Memory B cell (primary cell): ENCODE measurements at regions not wholly inside any gene's neighbourhood (a gene's known extent, or its start where the extent isn't known, plus 50 kb on each side); places are given as distances from the start of the nearest gene placed in this dataset.
"Not testable (repeated sequence)": the region's sequence is repeated elsewhere in the genome, so short reads cannot be mapped to it uniquely, and the experiment has no call there.

Source experiments
- ATAC-seq: fragments of 150-1000 bp; cut with Tn5 transposase; 2 replicates; pipeline ENCODE4 v1.10.0; 2021; ENCODE audit warnings: low read depth, mild to moderate bottlenecking, moderate library complexity
- DNase-seq, 2 donors: peaks; one replicate each; pipeline ENCODE4 v3.0.0; 2022; ENCODE audit warnings: low spot score in 2 of 2
- H3K27ac Mint-ChIP-seq: one replicate; pipeline ENCODE4 v1.8.0; 2022; ENCODE audit warnings: mild to moderate bottlenecking, moderate library complexity, mixed read lengths
- H3K27me3 Mint-ChIP-seq: one replicate; pipeline ENCODE4 v1.8.0; 2022; ENCODE audit warnings: mixed read lengths
- H3K36me3 Mint-ChIP-seq: one replicate; pipeline ENCODE4 v1.8.0; 2022; ENCODE audit warnings: mild to moderate bottlenecking, mixed read lengths
- H3K4me1 Mint-ChIP-seq: one replicate; pipeline ENCODE4 v1.8.0; 2022; ENCODE audit warnings: mixed read lengths
- H3K4me3 Mint-ChIP-seq: one replicate; pipeline ENCODE4 v1.8.0; 2022; ENCODE audit warnings: mild to moderate bottlenecking, moderate library complexity, mixed read lengths
- H3K9me3 Mint-ChIP-seq: one replicate; pipeline ENCODE4 v1.8.0; 2022; ENCODE audit warnings: mixed read lengths

- peaks cover 20% of the 10 kb centered on the region for H3K4me1 Mint-ChIP-seq
- H3K36me3 Mint-ChIP-seq = peaks cover 78% of the 10 kb centered on the region
- peaks cover 37% of the 10 kb centered on the region for H3K9me3 Mint-ChIP-seq
- ATAC-seq (no peak), DNase-seq (no peak)
- no peaks in the 10 kb centered on the region for H3K27me3 Mint-ChIP-seq
- H3K4me3 Mint-ChIP-seq = no peak overlapping the region
- no peak overlapping the region for H3K27ac Mint-ChIP-seq
Measured at GRCh38 chr6:144688713-144689112, 403.6 kb downstream of the UTRN start.

DNA sequence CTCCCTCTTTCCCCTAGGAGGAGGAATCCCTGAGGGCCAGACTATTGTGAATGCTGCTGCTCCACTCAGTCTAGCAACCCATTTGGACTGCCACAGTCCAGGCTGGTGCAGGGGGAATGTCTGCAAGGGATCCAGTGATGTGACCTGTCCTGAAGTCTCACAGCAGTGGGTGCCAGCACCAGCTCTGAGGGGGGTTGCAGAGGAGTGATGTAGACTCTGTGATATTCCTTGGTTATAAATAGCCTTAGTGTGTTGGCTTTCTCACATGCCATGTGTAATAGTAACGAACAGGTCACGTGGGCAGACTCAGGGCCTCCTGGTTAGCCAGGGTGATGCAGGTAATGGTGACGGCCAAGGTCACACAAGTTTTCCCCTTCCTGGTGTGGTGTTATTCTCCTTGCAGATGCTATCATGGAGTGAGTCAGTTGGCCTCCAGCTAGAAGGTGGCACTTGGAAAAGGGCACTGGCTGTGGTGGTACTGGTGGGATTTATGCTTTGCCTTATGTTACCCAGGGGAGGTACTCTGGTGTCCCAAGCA, 404.4 kb downstream of the UTRN start:
- no peak overlapping the region for H3K4me3 Mint-ChIP-seq
- H3K4me1 Mint-ChIP-seq = peaks cover 23% of the 10 kb centered on the region
- H3K9me3 Mint-ChIP-seq = peaks cover 34% of the 10 kb centered on the region
- DNase-seq = no peak
- peaks cover 74% of the 10 kb centered on the region for H3K36me3 Mint-ChIP-seq
- H3K27me3 Mint-ChIP-seq = no peaks in the 10 kb centered on the region
- H3K27ac Mint-ChIP-seq = no peak overlapping the region
- ATAC-seq = no peak

DNA sequence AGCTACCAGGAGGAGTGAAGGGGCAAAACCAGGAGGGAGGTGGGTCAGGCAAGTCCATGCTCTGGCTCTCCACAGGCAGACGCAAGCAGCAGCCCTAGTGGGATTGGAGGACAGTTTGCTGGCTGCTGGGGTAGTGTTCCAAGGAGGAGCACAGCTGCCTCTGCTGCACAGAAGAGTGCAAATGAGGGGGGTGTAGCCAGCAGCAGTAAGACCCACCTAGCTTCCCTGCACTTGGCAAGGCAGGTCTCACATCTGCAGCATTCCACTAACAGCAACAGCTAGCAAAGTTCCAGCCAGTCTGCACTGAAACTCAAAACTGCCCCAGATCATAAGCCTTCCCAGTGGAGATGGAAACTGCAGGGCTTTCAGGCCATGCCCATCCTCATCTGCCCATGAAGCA, 405.0 kb downstream of the UTRN start:
- Mint-ChIP-seq H3K4me3 (no peak overlapping the region), H3K27ac (no peak overlapping the region), H3K4me1 (peaks cover 20% of the 10 kb centered on the region)

GRCh38 chr6:144690666-144691065, 405.5 kb downstream of the UTRN start:
- Mint-ChIP-seq H3K27ac (no peak overlapping the region), H3K27me3 (no peaks in the 10 kb centered on the region), H3K9me3 (peaks cover 27% of the 10 kb centered on the region), H3K4me1 (peaks cover 16% of the 10 kb centered on the region), H3K4me3 (no peak overlapping the region), H3K36me3 (peaks cover 66% of the 10 kb centered on the region)
- ATAC-seq = no peak
- no peak for DNase-seq

More for the DNA sequence above, 405.0 kb downstream of the UTRN start:
- ATAC-seq = no peak
- no peaks in the 10 kb centered on the region for H3K27me3 Mint-ChIP-seq
- H3K36me3 Mint-ChIP-seq = peaks cover 71% of the 10 kb centered on the region
- peaks cover 32% of the 10 kb centered on the region for H3K9me3 Mint-ChIP-seq
- no peak for DNase-seq

GRCh38 chr6:144692050-144692449, 406.9 kb downstream of the UTRN start:
- not testable (repeated sequence) for ATAC-seq, H3K27me3 Mint-ChIP-seq, H3K27ac Mint-ChIP-seq, H3K4me3 Mint-ChIP-seq, DNase-seq
- H3K4me1 Mint-ChIP-seq = peaks cover 16% of the 10 kb centered on the region
- H3K9me3 Mint-ChIP-seq = peaks cover 15% of the 10 kb centered on the region
- peaks cover 53% of the 10 kb centered on the region for H3K36me3 Mint-ChIP-seq

- Mint-ChIP-seq H3K4me1 (peaks cover 16% of the 10 kb centered on the region), H3K27me3 (no peaks in the 10 kb centered on the region), H3K27ac (no peak overlapping the region), H3K4me3 (no peak overlapping the region), H3K36me3 (peaks cover 24% of the 10 kb centered on the region), H3K9me3 (peaks cover 10% of the 10 kb centered on the region)
- DNase-seq (no peak), ATAC-seq (no peak)
Measured at GRCh38 chr6:144695858-144696533, 410.9 kb downstream of the UTRN start.

GRCh38 chr6:144696610-144697368, 411.7 kb downstream of the UTRN start:
- DNase-seq (no peak), ATAC-seq (no peak)
- no peak overlapping the region for H3K27ac Mint-ChIP-seq
- H3K36me3 Mint-ChIP-seq = peaks cover 24% of the 10 kb centered on the region
- no peak overlapping the region for H3K4me3 Mint-ChIP-seq
- no peaks in the 10 kb centered on the region for H3K27me3 Mint-ChIP-seq
- peaks cover 12% of the 10 kb centered on the region for H3K4me1 Mint-ChIP-seq
- peaks cover 7% of the 10 kb centered on the region for H3K9me3 Mint-ChIP-seq

- Mint-ChIP-seq H3K4me1 (peaks cover 12% of the 10 kb centered on the region), H3K36me3 (peaks cover 18% of the 10 kb centered on the region), H3K9me3 (peaks cover 4% of the 10 kb centered on the region), H3K4me3 (no peak overlapping the region), H3K27me3 (no peaks in the 10 kb centered on the region), H3K27ac (no peak overlapping the region)
- no peak for DNase-seq
- ATAC-seq = no peak
Measured at GRCh38 chr6:144697369-144697760, 412.2 kb downstream of the UTRN start.

DNA sequence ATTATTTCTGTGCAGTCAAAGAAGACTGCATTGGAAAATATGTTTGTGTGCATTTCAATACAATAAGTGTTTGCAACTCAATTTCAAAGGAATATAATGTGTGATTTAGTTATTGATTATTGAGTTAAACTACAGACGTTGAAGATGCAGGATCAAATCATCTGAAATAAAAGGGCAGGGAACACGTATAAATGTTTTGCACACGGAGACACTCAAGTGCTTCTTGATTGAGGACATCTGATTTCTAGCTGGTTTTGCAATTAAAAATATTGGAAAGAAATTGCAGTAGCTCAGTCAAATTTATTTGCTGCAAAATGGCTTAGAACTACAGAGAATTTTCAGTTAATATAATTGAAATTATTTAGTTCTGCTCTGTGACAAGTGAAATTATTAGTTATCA, 412.7 kb downstream of the UTRN start:
- H3K4me1 Mint-ChIP-seq = peaks cover 9% of the 10 kb centered on the region
- no peak overlapping the region for H3K4me3 Mint-ChIP-seq
- ATAC-seq = no peak
- no peaks in the 10 kb centered on the region for H3K27me3 Mint-ChIP-seq
- DNase-seq = no peak
- no peak overlapping the region for H3K27ac Mint-ChIP-seq
- peaks cover 14% of the 10 kb centered on the region for H3K36me3 Mint-ChIP-seq
- H3K9me3 Mint-ChIP-seq = peaks cover under 1% of the 10 kb centered on the region

GRCh38 chr6:144702781-144703180, 417.6 kb downstream of the UTRN start:
- Mint-ChIP-seq H3K4me1 (no peaks in the 10 kb centered on the region), H3K27me3 (no peaks in the 10 kb centered on the region), H3K27ac (no peak overlapping the region), H3K4me3 (no peak overlapping the region), H3K36me3 (peaks cover 13% of the 10 kb centered on the region), H3K9me3 (no peaks in the 10 kb centered on the region)
- DNase-seq = no peak
- ATAC-seq = no peak

GRCh38 chr6:144710207-144710606, 425.1 kb downstream of the UTRN start:
- H3K4me1 Mint-ChIP-seq = peaks cover 6% of the 10 kb centered on the region
- no peak overlapping the region for H3K27ac Mint-ChIP-seq
- peaks cover 18% of the 10 kb centered on the region for H3K36me3 Mint-ChIP-seq
- H3K9me3 Mint-ChIP-seq = no peaks in the 10 kb centered on the region
- no peak for ATAC-seq
- no peak overlapping the region for H3K4me3 Mint-ChIP-seq
- DNase-seq = no peak
- no peaks in the 10 kb centered on the region for H3K27me3 Mint-ChIP-seq

- no peak for DNase-seq
- Mint-ChIP-seq H3K9me3 (no peaks in the 10 kb centered on the region), H3K4me1 (peaks cover 10% of the 10 kb centered on the region), H3K4me3 (no peak overlapping the region), H3K27me3 (no peaks in the 10 kb centered on the region), H3K36me3 (peaks cover 21% of the 10 kb centered on the region), H3K27ac (no peak overlapping the region)
- no peak for ATAC-seq
Measured at GRCh38 chr6:144711661-144712060, 426.5 kb downstream of the UTRN start.

DNA sequence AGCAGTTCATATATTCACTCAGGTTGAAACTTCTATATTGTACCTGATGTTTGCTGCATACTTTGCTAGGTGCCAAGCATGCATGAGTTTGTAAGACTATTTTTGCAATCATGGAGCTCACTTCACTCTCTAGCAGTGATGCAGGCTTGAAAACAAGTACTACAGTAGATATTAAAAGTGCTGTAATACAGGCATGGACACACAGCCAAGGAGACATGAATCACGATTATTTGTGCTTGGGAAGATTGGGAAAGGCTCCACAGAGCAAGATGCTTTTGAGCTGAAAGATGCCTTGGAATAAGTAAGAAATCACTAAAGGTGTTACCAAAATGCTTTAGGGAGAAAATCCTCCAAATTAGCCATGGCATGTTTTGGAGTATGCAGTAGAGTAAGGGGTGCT, 427.4 kb downstream of the UTRN start:
- ATAC-seq = no peak
- H3K27me3 Mint-ChIP-seq = no peaks in the 10 kb centered on the region
- H3K27ac Mint-ChIP-seq = peak overlapping the region; percentile 28
- H3K4me3 Mint-ChIP-seq = no peak overlapping the region
- H3K36me3 Mint-ChIP-seq = peaks cover 21% of the 10 kb centered on the region
- DNase-seq = no peak
- H3K9me3 Mint-ChIP-seq = no peaks in the 10 kb centered on the region
- peaks cover 10% of the 10 kb centered on the region for H3K4me1 Mint-ChIP-seq

DNA sequence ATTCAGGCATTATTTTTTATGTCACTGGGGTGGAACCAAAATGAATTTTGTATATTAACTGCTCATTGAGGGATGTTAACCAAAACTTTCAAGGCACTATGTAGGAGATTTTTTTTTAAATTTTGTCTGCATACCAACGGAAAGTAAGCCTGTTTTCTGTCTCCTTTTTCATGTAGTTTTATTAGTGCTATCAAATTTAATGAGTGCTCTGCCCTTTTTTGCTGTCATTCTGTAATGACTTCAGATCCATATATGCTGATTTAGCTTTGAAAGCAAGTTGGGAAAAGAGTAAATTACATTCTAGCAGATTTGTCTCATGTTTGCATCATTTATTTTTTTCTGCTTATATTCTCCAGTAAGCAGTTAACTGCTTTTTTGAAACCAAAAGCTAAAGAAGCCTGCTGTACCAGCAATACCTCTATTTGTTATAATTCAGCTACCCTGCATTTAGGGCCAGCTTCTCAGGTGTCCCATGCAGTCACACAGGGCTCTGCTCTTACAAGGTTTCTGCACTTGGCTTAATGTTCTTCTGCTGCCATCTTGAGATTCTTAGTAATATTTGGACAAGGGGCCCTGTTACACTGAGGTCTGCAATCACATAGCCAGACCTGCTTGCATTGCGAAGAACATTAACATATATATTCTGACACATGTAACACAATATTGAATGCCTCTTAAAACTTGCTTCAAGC, 429.0 kb downstream of the UTRN start:
- DNase-seq = no peak
- H3K4me3 Mint-ChIP-seq = no peak overlapping the region
- ATAC-seq = no peak
- H3K27me3 Mint-ChIP-seq = no peaks in the 10 kb centered on the region
- no peaks in the 10 kb centered on the region for H3K9me3 Mint-ChIP-seq
- peaks cover 10% of the 10 kb centered on the region for H3K4me1 Mint-ChIP-seq
- H3K27ac Mint-ChIP-seq = peak overlapping the region; percentile 5
- peaks cover 12% of the 10 kb centered on the region for H3K36me3 Mint-ChIP-seq
